ENCODE measurements at regions not wholly inside any gene's neighbourhood (a gene's known extent, or its start where the extent isn't known, plus 50 kb on each side); places are given as distances from the start of the nearest gene placed in this dataset.
"Not testable (repeated sequence)": the region's sequence is repeated elsewhere in the genome, so short reads cannot be mapped to it uniquely, and the experiment has no call there.

- no peak for DNase-seq
Measured at GRCh38 chr18:10085876-10086275, 172.1 kb downstream of the VAPA start.

GRCh38 chr18:10086458-10087210 lies 172.8 kb downstream of the VAPA start:
- DNase-seq: no peak

GRCh38 chr18:10088734-10089133 lies 174.9 kb downstream of the VAPA start:
- DNase-seq: no peak

- DNase-seq: peak; percentile 80 to 89
Measured at GRCh38 chr18:10089881-10090280, 176.1 kb downstream of the VAPA start.

- peak in 1 of 2 experiments; percentile 16 for DNase-seq
Measured at GRCh38 chr18:10090668-10091067, 176.9 kb downstream of the VAPA start.

- no peak for DNase-seq
Measured at GRCh38 chr18:10093445-10093844, 179.6 kb downstream of the VAPA start.

- peak in 1 of 2 experiments; percentile 4 for DNase-seq
Measured at GRCh38 chr18:10094154-10094553, 180.3 kb downstream of the VAPA start.

GRCh38 chr18:10094655-10095054 lies 180.8 kb downstream of the VAPA start:
- DNase-seq: no peak

GRCh38 chr18:10095356-10095755 lies 181.5 kb downstream of the VAPA start:
- no peak for DNase-seq

- peak; percentile 16 to 37 for DNase-seq
Measured at GRCh38 chr18:10099539-10100140, 185.8 kb downstream of the VAPA start.

GRCh38 chr18:10100196-10100595 lies 186.4 kb downstream of the VAPA start:
- DNase-seq: peak; percentile 65 to 94

GRCh38 chr18:10100941-10101701 lies 187.3 kb downstream of the VAPA start:
- peak; percentile 63 to 75 for DNase-seq

GRCh38 chr18:10101729-10102128 lies 187.9 kb downstream of the VAPA start:
- peak in 1 of 2 experiments; percentile 21 for DNase-seq

GRCh38 chr18:10105118-10105517 lies 191.3 kb downstream of the VAPA start:
- not testable (repeated sequence) for DNase-seq

GRCh38 chr18:10111191-10111590 lies 197.4 kb downstream of the VAPA start:
- DNase-seq: no peak

- no peak for DNase-seq
Measured at GRCh38 chr18:10111944-10112343, 198.1 kb downstream of the VAPA start.

GRCh38 chr18:10113121-10114022 lies 199.6 kb downstream of the VAPA start:
- DNase-seq: no peak

GRCh38 chr18:10114717-10115463 lies 201.1 kb downstream of the VAPA start:
- no peak for DNase-seq

GRCh38 chr18:10116574-10116973 lies 202.8 kb downstream of the VAPA start:
- no peak for DNase-seq

GRCh38 chr18:10119528-10119927 lies 205.7 kb downstream of the VAPA start:
- DNase-seq: no peak

- no peak for DNase-seq
Measured at GRCh38 chr18:10119991-10120390, 206.2 kb downstream of the VAPA start.

- DNase-seq: peak; percentile 5 to 33
Measured at GRCh38 chr18:10120622-10121021, 206.8 kb downstream of the VAPA start.

All from NCI-H524 (cell line).